ES-I3 (cell line): ENCODE measurements at regions not wholly inside any gene's neighbourhood (a gene's known extent, or its start where the extent isn't known, plus 50 kb on each side); places are given as distances from the start of the nearest gene placed in this dataset.
"Not testable (repeated sequence)": the region's sequence is repeated elsewhere in the genome, so short reads cannot be mapped to it uniquely, and the experiment has no call there.

Experiments
- H3K36me3 ChIP-seq: 2 replicates; pipeline ENCODE4 v1.6.1; 2013; ENCODE audit warnings: mild to moderate bottlenecking, low read length, control low read depth, moderate library complexity; ENCODE audit not compliant: insufficient read depth
- H3K4me1 ChIP-seq: 2 replicates; pipeline ENCODE4 v1.6.1; 2013; ENCODE audit warnings: mild to moderate bottlenecking, control low read depth, low read length; ENCODE audit not compliant: insufficient read depth
- H3K9ac ChIP-seq: 2 replicates; pipeline ENCODE4 v1.6.1; 2013; ENCODE audit warnings: low read depth, mild to moderate bottlenecking, low read length, moderate library complexity
- H3K9me3 ChIP-seq: 2 replicates; pipeline ENCODE4 v1.6.1; 2013; ENCODE audit warnings: mild to moderate bottlenecking, low read length, moderate library complexity; ENCODE audit not compliant: control insufficient read depth, insufficient read depth

DNA sequence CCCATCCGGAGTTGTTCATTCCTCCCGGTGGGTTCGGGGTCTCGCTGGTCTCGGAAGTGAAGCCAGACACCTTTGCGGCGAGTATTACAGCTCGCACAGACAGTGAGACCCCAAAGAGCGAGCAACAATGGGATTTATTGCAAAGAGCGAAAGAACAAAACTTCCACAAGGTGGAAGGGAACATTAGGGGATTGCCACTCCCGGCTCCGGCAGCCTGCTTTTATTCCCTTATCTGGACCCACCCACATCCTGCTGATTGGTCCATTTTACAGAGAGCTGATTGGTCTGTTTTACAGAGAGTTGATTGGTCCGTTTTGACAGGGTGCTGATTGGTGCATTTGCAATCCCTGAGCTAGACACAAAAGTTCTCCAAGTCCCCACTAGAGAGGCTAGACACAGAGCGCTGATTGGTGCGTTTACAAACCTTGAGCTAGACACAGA, 178.7 kb upstream of the KAZN start:
- not testable (repeated sequence) for H3K36me3 ChIP-seq, H3K9ac ChIP-seq, H3K9me3 ChIP-seq, H3K4me1 ChIP-seq

DNA sequence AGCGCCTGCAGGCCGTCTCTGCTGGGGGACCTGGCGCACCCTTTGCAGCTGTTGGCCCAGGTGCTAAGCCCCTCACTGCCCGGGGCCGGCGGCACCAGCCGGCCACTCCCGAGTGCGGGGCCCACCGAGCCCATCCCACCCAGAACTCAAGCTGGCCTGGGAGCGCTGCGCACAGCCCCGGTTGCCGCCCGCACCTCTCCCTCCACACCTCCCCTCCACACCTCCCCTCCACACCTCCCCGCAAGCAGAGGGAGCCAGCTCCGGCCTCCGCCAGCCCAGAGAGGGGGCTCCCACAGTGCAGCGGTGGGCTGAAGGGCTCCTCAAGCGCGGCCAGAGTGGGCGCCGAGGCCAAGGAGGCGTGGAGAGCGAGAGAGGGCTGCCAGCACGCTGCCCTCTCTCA, 177.8 kb upstream of the KAZN start:
- Histone ChIP-seq H3K9me3 (peaks cover 3% of the 10 kb centered on the region; the same call in 1 of the 2 replicates), H3K36me3 (no peaks in the 10 kb centered on the region), H3K9ac (no peak overlapping the region), H3K4me1 (peaks cover 2% of the 10 kb centered on the region; the same call in 1 of the 2 replicates)

DNA sequence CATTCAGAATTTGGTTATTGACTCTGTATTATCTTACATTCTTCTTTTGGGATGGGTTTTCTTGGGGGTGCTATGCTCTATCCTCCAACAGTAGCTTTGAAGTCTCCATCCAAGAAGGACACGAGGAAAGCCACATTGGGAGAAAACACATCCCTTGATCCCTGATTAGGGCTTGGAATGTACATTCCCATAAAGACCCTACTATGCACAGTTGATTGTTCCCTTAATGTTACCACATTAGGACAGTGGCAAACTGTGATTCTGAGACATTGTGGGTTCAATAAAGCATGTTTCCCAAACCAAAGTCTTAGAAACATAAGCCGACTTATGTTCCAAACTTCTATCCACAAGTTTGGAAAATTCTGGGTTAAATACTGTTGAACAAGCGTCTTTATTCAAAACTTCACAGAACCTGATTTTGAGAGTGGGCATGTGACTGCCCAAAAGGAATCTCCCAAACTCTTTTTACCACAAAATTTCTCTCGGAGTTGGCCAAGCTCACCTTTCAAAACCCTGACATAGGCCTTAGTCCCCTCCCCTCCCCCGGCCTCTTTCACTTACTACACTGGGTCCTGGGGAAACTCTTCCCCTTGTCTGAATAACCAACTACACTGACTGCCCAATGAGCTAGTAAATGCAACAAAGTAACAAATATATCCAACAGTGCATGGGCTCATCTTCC, 177.0 kb upstream of the KAZN start:
- Histone ChIP-seq H3K9me3 (peaks cover 3% of the 10 kb centered on the region; the same call in 1 of the 2 replicates), H3K4me1 (no peaks in the 10 kb centered on the region), H3K9ac (no peak overlapping the region), H3K36me3 (no peaks in the 10 kb centered on the region)

DNA sequence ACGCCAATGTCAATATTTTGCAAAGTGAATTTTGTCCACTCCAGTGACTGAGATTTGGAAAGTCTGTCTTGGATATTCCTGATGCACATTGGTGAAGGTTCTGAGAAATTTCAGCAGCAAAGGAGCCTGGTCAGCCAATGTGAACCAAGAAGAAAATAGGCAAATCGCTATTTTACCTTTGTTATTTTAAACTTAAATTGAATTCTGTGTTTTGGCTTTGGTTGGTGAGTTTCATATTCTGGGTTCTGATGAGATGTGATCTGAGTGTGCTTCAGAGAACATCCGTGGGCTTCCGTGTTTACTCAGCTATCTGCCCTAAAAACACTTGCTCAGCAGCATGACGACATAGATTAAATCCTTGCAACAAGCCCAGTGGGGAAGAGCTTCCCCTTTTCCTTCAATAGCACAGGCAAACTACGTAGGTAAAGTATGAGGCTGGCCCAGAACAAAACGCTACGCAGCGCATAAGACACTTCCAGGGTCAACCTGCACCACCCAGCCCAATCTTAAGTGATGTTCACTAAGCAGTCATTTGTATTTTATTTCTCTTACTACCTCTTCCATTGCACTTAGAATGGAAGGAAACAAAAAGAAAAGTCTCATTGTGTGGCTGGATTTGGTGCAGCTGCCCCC, 176.4 kb upstream of the KAZN start:
- Histone ChIP-seq H3K36me3 (no peaks in the 10 kb centered on the region), H3K9me3 (peaks cover 3% of the 10 kb centered on the region; the same call in 1 of the 2 replicates), H3K9ac (no peak overlapping the region), H3K4me1 (no peaks in the 10 kb centered on the region)

DNA sequence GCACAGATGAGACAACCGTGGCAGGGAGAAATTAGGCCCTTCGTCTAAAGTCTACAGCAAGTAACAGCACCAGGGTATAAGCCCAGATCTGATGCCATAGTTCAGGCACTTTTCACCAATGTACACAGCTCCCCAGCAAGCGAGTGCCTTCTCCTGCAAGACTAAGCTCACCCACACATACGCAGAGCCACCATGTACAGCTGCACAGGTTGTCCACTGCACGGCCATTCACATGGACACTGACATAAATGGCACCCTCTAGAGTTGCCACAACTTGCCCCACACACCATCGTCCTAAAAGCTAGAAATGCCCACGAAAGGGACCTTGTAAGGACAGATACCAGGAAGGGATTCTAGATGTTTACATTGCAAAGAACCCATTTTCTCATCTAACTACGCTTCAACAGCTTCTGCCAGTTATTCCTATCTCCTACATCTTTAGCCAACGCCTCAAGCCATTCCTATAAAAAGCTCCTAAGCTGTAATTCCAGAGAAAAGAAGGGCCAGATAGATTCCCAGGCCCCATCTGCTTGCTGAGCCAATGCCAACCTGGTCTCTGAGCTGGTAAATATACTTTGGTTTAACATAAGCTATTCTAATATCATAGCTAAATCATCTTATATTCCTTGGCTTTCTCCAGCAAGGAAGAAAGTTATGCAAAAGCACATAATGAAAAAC, 174.0 kb upstream of the KAZN start:
- Histone ChIP-seq H3K36me3 (no peaks in the 10 kb centered on the region), H3K4me1 (no peaks in the 10 kb centered on the region), H3K9ac (no peak overlapping the region), H3K9me3 (peaks cover 3% of the 10 kb centered on the region; the same call in 1 of the 2 replicates)

DNA sequence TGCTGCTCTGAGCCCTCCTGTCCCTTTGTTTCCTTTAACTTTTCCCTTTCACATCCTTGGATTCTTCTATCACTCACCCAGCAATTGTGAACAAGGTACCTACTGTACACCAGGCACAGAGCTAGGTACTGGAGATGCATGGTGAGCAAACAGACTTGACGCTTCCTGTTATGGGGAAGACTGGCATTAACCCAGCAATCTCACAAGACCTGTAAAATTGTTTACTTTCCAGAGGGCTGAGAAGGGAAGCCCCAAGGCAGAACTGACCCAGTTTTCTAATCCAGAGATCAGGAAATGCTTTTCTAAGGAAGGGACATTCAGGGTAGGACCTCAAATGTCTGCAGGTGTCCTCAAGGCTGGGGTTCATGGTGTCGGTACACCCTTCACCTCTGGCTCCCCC, 171.6 kb upstream of the KAZN start:
- no peaks in the 10 kb centered on the region for H3K4me1 ChIP-seq
- H3K36me3 ChIP-seq: no peaks in the 10 kb centered on the region
- H3K9ac ChIP-seq: no peak overlapping the region
- no peaks in the 10 kb centered on the region for H3K9me3 ChIP-seq

DNA sequence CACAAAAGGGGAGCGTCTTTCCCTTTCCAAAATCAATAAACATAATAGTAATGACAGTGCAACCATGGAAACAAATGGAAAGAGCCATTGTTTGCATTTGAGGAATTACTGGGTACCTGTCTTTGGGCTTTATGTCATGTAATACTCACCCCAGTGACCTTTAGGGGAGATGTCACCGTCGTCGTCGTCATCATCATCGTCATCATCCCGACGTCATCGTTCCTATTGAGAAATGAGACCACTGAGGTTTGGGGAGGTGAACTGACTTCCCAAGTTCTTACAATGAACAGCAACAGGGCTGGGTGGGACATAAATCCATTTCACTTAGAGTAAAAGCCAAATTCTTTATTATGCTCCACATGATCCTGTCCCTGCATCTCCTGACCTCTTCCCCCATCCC, 168.9 kb upstream of the KAZN start:
- Histone ChIP-seq H3K9ac (no peak overlapping the region), H3K4me1 (no peaks in the 10 kb centered on the region), H3K36me3 (no peaks in the 10 kb centered on the region), H3K9me3 (no peaks in the 10 kb centered on the region)

DNA sequence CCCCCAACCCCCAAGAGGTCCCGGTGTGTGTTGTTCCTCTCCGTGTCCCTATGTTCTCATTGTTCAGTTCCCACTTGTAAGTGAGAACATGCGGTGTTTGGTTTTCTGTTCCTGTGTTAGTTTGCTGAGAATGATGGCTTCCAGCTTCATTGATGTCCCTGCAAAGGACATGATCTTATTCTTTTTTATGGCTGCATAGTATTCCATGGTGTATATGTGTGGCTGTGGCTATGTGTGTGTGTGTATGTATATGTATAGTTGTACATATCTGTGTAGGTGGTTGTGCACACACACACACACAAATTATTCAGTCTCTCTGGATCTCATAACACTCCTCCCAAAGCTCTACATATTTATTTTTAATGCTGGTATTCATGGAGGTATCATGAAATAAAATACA, 165.8 kb upstream of the KAZN start:
- H3K9me3 ChIP-seq, H3K36me3 ChIP-seq, H3K4me1 ChIP-seq, H3K9ac ChIP-seq: not testable (repeated sequence)

DNA sequence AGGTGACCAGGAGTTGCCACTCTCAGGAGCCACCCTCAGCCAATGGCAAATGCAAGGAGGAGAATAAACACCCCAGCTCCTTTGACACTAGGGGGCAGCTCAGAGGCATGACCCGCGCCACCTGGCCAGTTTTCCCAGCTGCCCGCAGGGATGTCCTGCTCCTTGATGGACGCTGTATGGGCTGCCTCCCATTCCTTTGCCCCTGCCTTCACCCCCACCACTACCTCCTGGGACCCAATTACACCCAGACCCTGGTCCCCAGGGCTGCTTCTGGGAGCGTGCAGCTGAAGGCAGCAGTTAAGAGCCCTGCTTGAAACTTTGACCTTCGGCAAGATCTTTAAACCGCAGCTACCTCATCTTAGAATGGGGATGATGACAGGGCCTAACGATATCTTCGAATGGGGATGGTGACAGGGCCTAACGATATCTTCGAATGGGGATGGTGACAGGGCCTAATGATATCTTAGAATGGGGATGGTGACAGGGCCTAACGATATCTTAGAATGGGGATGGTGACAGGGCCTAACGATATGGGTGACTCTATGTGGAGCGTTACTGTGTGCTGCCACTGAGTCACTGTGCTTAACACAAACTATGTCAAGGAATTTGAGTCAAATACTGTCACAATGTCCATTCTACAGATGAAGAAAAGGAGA, 163.0 kb upstream of the KAZN start:
- no peaks in the 10 kb centered on the region for H3K4me1 ChIP-seq
- no peaks in the 10 kb centered on the region for H3K36me3 ChIP-seq
- H3K9me3 ChIP-seq: no peaks in the 10 kb centered on the region
- no peak overlapping the region for H3K9ac ChIP-seq

DNA sequence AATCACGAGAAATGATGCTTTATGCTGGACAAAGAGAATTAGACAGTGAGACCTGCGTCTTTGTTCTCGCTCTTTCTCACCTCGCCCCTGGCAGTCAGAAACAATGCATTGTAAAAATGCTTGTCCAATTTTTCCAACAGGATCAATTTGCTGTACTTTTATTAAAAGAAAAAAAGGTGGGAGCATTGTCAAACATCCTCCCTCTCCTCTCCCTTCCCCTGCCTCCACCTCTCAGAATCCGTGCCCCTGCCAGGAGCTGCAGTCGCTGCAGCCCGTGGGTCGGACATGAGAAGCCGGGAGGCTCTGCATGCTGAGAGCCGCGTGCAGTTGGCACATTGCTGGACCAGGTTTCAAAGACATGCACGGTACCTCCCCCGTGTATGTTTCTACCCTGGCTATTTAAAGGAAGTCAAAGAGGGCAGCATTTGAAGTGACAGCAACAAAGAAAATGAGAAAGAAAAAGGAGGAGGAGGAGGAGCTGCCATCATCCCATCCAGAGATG, 161.0 kb upstream of the KAZN start:
- Histone ChIP-seq H3K9ac (no peak overlapping the region), H3K36me3 (no peaks in the 10 kb centered on the region), H3K4me1 (no peaks in the 10 kb centered on the region), H3K9me3 (no peaks in the 10 kb centered on the region)

DNA sequence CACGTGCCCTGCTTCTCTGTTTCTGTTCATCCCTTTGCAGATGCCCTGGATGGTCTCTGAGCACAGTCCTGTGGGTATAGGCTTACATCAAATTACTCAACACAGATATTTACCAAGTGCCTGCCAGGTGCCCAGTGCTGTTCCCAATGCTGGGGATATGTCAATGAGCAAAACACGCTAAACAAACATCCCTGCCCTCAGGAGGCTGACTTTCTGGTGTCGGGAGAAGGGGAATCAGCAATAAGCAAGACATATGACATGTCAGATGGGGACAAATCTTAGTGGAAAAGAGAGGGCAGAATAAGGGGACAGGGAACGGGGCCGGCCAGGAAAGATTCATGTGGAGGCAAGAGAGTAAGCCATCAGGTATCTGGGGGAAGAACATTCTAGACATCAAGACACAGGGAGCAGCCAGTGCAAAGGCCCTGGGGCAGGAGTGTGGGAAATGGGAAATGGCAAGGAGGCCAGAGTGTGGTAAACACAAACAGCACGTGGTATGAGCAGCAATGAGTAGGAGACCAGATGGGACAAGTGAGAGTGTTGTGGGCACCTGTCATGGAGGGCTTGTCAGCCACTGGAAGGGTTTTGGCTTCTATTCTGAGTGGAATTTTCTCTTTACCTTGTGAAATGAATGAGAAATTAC, 160.2 kb upstream of the KAZN start:
- Histone ChIP-seq H3K4me1 (no peaks in the 10 kb centered on the region), H3K36me3 (no peaks in the 10 kb centered on the region)

DNA sequence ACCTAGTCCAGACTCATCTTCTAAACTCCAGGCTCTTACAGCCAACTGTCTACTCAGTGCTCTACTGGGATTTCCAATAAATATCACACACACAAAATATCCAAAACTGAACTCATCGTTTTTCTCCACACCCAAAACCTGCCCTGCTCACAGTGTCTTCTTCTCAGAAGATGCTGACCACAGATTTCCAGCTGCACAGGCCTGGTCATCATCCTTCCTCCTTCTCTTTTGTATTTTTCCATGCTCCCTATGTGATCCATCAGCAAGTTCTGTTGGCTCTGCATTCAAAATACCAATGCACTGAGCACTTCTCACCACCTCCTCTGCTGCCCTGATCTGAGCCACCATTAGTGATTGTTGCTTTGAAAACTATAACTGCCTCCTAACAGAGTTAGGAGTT, 159.5 kb upstream of the KAZN start:
- no peaks in the 10 kb centered on the region for H3K4me1 ChIP-seq
- no peaks in the 10 kb centered on the region for H3K36me3 ChIP-seq
- H3K9me3 ChIP-seq: no peaks in the 10 kb centered on the region
- H3K9ac ChIP-seq: no peak overlapping the region

More for the DNA sequence above, 160.2 kb upstream of the KAZN start:
- no peak overlapping the region for H3K9ac ChIP-seq
- H3K9me3 ChIP-seq: no peaks in the 10 kb centered on the region

DNA sequence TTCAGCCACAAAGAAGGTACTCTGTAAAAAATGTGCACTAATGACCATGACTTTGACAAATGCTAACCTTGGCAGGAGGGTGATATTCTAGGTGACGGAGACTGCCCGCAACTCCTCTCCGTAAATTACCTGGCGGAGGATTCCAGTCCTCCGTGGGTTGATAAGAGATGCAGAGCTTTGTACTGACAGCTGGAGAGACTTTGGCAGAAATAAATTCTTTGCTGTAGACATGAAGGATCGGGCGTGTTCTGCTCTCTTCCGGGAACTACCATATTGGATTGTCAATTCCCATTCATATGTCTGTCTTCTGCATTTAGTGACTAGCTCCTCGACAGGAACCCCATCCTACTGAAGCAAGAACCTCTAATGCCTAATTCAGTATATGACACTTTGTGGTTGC, 158.3 kb upstream of the KAZN start:
- H3K9me3 ChIP-seq: no peaks in the 10 kb centered on the region
- H3K9ac ChIP-seq: no peak overlapping the region
- H3K36me3 ChIP-seq: no peaks in the 10 kb centered on the region
- no peaks in the 10 kb centered on the region for H3K4me1 ChIP-seq

DNA sequence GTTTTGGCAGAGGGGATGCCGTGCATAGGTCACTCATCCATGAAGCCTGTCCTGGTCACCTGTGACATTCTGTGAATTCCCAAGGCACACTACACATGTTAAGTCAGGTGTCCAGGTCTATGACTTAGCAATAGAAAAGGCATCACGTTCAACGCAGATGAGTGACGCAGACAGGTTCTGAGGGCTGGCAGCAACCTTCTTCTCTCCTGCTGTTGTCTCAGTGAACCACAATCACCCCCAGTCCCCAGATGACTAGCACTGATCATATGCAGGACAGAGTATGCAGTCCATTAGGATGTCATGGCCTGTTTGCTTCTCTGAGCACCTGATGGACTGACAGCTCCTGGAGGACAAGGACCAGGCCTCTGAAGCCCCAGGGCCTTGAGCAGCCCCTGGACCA, 157.8 kb upstream of the KAZN start:
- Histone ChIP-seq H3K4me1 (no peaks in the 10 kb centered on the region), H3K9me3 (no peaks in the 10 kb centered on the region), H3K9ac (no peak overlapping the region)

More for the DNA sequence above, 157.8 kb upstream of the KAZN start:
- no peaks in the 10 kb centered on the region for H3K36me3 ChIP-seq
